Heart right ventricle (tissue), 16 donors: ENCODE measurements at regions not wholly inside any gene's neighbourhood (a gene's known extent, or its start where the extent isn't known, plus 50 kb on each side); places are given as distances from the start of the nearest gene placed in this dataset.

Source experiments
- ATAC-seq, 8 donors: fragments of 200-7000 bp; cut with Tn5 transposase; one replicate each; pipeline ENCODE4 v1.9.1; 2020; ENCODE audit warnings: mild to moderate bottlenecking in 8 of 8, moderate library complexity in 8 of 8, moderate number of reproducible peaks in 1 of 8
- DNase-seq, 2 donors: peaks; one replicate each; pipeline ENCODE4 v3.0.0-alpha.2; 2020
- H3K27ac ChIP-seq, 10 donors: fragments of 200-600 bp; sonication (generic) in 2 of 10; one replicate each; pipeline versions ENCODE4 v1.5.0 to v1.8.0; 2020 to 2022; ENCODE audit warnings: mild to moderate bottlenecking in 3 of 10
- H3K27me3 ChIP-seq, 7 donors: fragments of 200-600 bp; one replicate each; pipeline ENCODE4 v1.8.0; 2021 to 2022; ENCODE audit warnings: mild to moderate bottlenecking in 2 of 7
- H3K36me3 ChIP-seq, 9 donors: fragments of 200-600 bp; sonication (generic) in 1 of 9; one replicate each; pipeline versions ENCODE4 v1.5.0 to v1.8.0; 2020 to 2022; ENCODE audit warnings: mild to moderate bottlenecking in 2 of 9
- H3K4me1 ChIP-seq, 9 donors: fragments of 200-600 bp; sonication (generic) in 1 of 9; one replicate each; pipeline versions ENCODE4 v1.5.0 to v1.8.0; 2020 to 2022; ENCODE audit warnings: mild to moderate bottlenecking in 4 of 9
- H3K4me3 ChIP-seq, 10 donors: fragments of 200-600 bp; sonication (generic) in 2 of 10; one replicate each; pipeline versions ENCODE4 v1.5.0 to v1.8.0; 2020 to 2022; ENCODE audit warnings: mild to moderate bottlenecking in 7 of 10, moderate library complexity in 2 of 10
- H3K9me3 ChIP-seq, 11 donors: fragments of 200-600 bp in 10 of 11; sonication (generic) in 2 of 11; one replicate each; pipeline versions ENCODE4 v1.5.0 to v1.8.0; 2013 to 2022; ENCODE audit warnings: mild to moderate bottlenecking in 2 of 11, control low read depth in 1 of 11, moderate library complexity in 1 of 11
- CTCF ChIP-seq, 9 donors: fragments of 200-600 bp; sonication (generic) in 2 of 9; IDR thresholded peaks; one replicate each; pipeline versions ENCODE4 v1.5.0 to v1.8.0; 2021 to 2022; ENCODE audit warnings: antibody characterized with exemption in 9 of 9, mild to moderate bottlenecking in 5 of 9, moderate library complexity in 1 of 9
- WGBS, 2 donors: extraction: QIAGEN DNeasy Blood & Tissue Kit; methylation state at CpG; one replicate each; pipeline ENCODE4 v1.1.7; 2013; ENCODE audit warnings: inconsistent platforms in 1 of 2; 5-methylcytosine and 5-hydroxymethylcytosine counted together
- intact Hi-C, 10 donors: fragments of 100-400 bp; cut with DNase I; formaldehyde crosslinking; loops; one replicate each; pipeline versions ENCODE4 v1.11.1 to v1.14.2; 2022
- donor health status: Arrhythmogenic right ventricular cardiomyopathy.
- donor health status: ischemic (EF 13 %, LVEDD 7.1; RV severe dilation, severe dysfunction).
- donor health status: healthy with polysubstance abuse.
- donor health status: DM: no; HTN: yes; CAD: no.
- donor health status: DM: no; HTN: no; CAD: no.
- donor health status: ischemic (EF 25% LVEDD 6.9; RV normal size, moderate dysfunction).
- donor health status: ischemic (EF 25% LVEDD 5.7; RV mildly dilated, moderate dysfunction).
- donor health status: healthy.
- donor health status: DM: yes; HTN: yes; CAD: no.
- donor health status: Ischemic cardiomyopathy.
- donor health status: ischemic (EF 35%, LVEDD 5.7; RV mildly dilated, moderate dysfunction).
- donor health status: nonischemic (EF 11% LVEDD 7.7; RV severe dilation, severe dysfunction).
- donor health status: DM: yes; HTN: yes; CAD: no.
- donor health status: PGD.
- donor health status: ischemic (EF 29% LVEDD 5.4; RV normal size, mild dysfunction).
- donor health status: nonischemic (EF 23%, LVEDD 6.1; RV moderate dilation, normal function).

- 98% methylated on average over 2 of the region's 2 CpGs for WGBS, 2 donors
- DNase-seq (no peak), ATAC-seq (no peak)
- TF ChIP-seq CTCF (IDR thresholded peaks at IDR 0.05): no peak
- intact Hi-C loops: no loop called here
- Histone ChIP-seq H3K27ac (no peak overlapping the region), H3K27me3 (peaks cover 0 to 3% (median 0%) of the 10 kb centered on the region in 7 donors), H3K4me1 (no peaks in the 10 kb centered on the region), H3K9me3 (no peaks in the 10 kb centered on the region), H3K4me3 (no peak overlapping the region), H3K36me3 (no peaks in the 10 kb centered on the region)
Observed at GRCh38 chr1:93778457-93778856, 96.8 kb upstream of the BCAR3 start.

GRCh38 chr1:93777255-93777654 lies 95.6 kb upstream of the BCAR3 start:
- Histone ChIP-seq H3K4me3 (no peak overlapping the region), H3K4me1 (no peaks in the 10 kb centered on the region), H3K27ac (no peak overlapping the region), H3K36me3 (no peaks in the 10 kb centered on the region), H3K9me3 (no peaks in the 10 kb centered on the region), H3K27me3 (peaks cover 0 to 3% (median 0%) of the 10 kb centered on the region in 7 donors)
- WGBS, 2 donors: 77 to 86% methylated on average over 2 of the region's 2 CpGs
- intact Hi-C loops: no loop called here
- DNase-seq: no peak
- TF ChIP-seq CTCF (IDR thresholded peaks at IDR 0.05): no peak
- ATAC-seq: no peak

GRCh38 chr1:93776728-93777127 lies 95.1 kb upstream of the BCAR3 start:
- Histone ChIP-seq H3K36me3 (no peaks in the 10 kb centered on the region), H3K27me3 (peaks cover 0 to 3% (median 0%) of the 10 kb centered on the region in 7 donors), H3K4me1 (peaks cover 0 to 3% (median 0%) of the 10 kb centered on the region in 9 donors), H3K27ac (no peak overlapping the region), H3K9me3 (no peaks in the 10 kb centered on the region), H3K4me3 (no peak overlapping the region)
- ATAC-seq: no peak
- intact Hi-C loops: no loop called here
- TF ChIP-seq CTCF (IDR thresholded peaks at IDR 0.05): no peak
- 87 to 89% methylated on average over 3 of the region's 3 CpGs for WGBS, 2 donors
- no peak for DNase-seq

GRCh38 chr1:93775224-93775623 lies 93.6 kb upstream of the BCAR3 start:
- Histone ChIP-seq H3K27ac (no peak overlapping the region), H3K27me3 (peaks cover 0 to 3% (median 0%) of the 10 kb centered on the region in 7 donors), H3K9me3 (no peaks in the 10 kb centered on the region), H3K4me1 (peaks cover 0 to 5% (median 0%) of the 10 kb centered on the region in 9 donors), H3K36me3 (no peaks in the 10 kb centered on the region), H3K4me3 (no peak overlapping the region)
- no peak for TF ChIP-seq CTCF (IDR thresholded peaks at IDR 0.05)
- DNase-seq (no peak), ATAC-seq (no peak)
- 84 to 93% methylated on average over 6 of the region's 6 CpGs for WGBS, 2 donors
- intact Hi-C loops: no loop called here
